ENCODE measurements at regions not wholly inside any gene's neighbourhood (a gene's known extent, or its start where the extent isn't known, plus 50 kb on each side); places are given as distances from the start of the nearest gene placed in this dataset.
A peak's percentile ranks its signal among the peaks of the same experiment; 100 is the strongest.

DNA sequence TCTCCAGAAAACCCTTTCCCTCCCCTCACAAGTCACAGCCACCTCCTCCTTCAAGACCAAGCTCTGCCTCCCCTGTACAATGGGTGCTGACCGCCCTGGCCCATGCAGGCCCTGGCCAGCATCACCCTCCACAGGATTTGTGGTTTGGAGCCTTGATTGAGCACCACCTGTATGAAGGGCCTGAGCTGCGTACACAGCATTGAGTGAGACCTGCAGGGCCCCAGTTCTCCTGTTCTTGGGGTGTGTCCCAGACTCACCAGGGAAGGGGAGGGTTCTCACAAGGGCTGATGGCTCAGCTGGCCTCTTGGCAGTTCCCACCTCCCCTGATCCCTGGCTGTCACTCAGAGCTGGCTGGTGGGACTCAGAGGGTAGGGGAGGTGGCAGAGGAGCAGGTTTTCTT, 63.7 kb upstream of the IER5L start:
- H3K9ac ChIP-seq (ENCODE audit: low read depth, low read length): no peak overlapping the region
- peaks cover 19% of the 10 kb centered on the region; the same call in 1 of the 2 replicates for H3K4me1 ChIP-seq (ENCODE audit: insufficient read depth, low read length)
- H3K9me3 ChIP-seq (ENCODE audit: control insufficient read depth, insufficient read depth, low read length): no peaks in the 10 kb centered on the region
- H3K36me3 ChIP-seq (ENCODE audit: insufficient read depth, low read length): no peaks in the 10 kb centered on the region

DNA sequence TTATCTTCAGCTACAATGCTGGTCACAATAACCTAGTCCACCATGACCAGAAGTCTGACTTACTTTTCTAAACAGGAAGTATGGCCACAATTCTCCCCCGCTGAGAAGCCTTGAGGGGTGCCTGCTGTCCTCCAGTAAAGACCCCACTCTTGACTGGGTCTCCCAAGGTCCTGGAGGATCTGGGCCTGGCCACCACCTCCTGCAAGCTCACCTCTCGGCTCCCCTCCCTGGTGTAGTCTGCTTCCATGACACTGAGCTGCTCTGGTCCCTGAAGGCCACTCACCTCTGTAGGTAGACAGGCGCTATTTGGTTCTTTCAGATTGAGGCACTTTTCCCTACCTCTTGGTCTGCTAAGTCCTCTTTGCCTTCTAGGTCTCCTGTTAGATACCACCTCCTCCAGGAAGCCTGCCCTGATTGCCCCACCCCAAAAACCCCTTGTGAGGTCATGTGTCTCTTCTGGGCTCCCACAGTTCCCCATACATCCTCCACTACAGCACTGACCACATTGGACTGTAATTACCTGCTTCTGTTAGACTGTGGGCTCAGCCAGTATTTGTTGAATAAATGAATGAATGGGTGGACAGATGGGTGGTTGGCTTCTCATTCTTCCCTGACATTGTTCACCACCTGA, 62.6 kb upstream of the IER5L start:
- Histone ChIP-seq H3K36me3 (ENCODE audit: insufficient read depth, low read length) (no peaks in the 10 kb centered on the region), H3K4me1 (ENCODE audit: insufficient read depth, low read length) (peaks cover 19% of the 10 kb centered on the region; the same call in 1 of the 2 replicates), H3K9me3 (ENCODE audit: control insufficient read depth, insufficient read depth, low read length) (no peaks in the 10 kb centered on the region), H3K9ac (ENCODE audit: low read depth, low read length) (no peak overlapping the region)

DNA sequence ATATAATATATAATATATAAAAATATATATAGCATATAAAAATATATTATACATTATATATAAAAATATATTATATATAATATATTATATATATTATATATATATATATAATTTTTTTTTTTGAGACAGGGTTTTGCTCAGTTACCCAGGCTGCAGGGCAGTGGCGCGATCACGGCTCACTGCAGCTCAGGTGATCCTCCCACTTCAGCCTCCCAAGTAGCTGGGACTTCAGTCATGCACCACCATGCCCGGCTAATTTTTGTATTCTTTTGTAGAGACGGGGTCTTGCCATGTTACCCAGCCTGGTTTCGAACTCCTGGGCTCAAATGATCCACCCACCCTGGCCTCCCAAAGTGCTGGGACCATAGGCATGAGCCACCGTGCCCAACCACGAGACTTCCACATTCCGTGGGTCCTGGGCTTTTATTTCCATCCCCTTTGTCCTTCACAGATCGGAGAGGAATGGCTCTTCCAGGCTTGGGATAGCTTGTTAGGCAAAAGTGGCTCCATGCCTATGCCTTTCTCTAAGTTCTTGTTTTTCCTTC, 62.0 kb upstream of the IER5L start:
- Histone ChIP-seq H3K9me3 (ENCODE audit: control insufficient read depth, insufficient read depth, low read length) (no peaks in the 10 kb centered on the region), H3K9ac (ENCODE audit: low read depth, low read length) (no peak overlapping the region), H3K36me3 (ENCODE audit: insufficient read depth, low read length) (no peaks in the 10 kb centered on the region), H3K4me1 (ENCODE audit: insufficient read depth, low read length) (peaks cover 17% of the 10 kb centered on the region; the same call in 1 of the 2 replicates)

DNA sequence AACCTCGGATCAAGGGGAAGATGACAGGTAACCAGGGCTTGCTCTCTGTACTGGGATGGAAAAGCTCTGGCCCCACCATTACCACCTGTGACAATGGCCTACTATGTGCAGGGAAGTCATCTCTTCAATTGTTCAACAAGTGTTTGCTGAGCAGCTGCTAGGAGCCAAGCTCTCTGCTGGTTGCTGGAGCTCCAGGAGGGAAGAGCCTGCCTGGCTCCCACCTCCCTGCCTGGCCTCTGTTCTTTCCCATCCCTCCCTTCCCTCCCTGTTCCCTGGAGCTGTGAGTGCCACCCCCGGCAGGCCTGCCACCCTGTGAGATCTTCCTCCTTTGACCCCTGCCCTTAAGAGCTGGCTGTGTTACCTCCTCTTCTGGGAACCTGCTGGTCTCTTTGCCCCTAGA, 59.7 kb upstream of the IER5L start:
- H3K9ac ChIP-seq (ENCODE audit: low read depth, low read length): no peak overlapping the region
- no peaks in the 10 kb centered on the region for H3K9me3 ChIP-seq (ENCODE audit: control insufficient read depth, insufficient read depth, low read length)
- H3K4me1 ChIP-seq (ENCODE audit: insufficient read depth, low read length): peaks cover 11% of the 10 kb centered on the region; the same call in 1 of the 2 replicates
- H3K36me3 ChIP-seq (ENCODE audit: insufficient read depth, low read length): no peaks in the 10 kb centered on the region

DNA sequence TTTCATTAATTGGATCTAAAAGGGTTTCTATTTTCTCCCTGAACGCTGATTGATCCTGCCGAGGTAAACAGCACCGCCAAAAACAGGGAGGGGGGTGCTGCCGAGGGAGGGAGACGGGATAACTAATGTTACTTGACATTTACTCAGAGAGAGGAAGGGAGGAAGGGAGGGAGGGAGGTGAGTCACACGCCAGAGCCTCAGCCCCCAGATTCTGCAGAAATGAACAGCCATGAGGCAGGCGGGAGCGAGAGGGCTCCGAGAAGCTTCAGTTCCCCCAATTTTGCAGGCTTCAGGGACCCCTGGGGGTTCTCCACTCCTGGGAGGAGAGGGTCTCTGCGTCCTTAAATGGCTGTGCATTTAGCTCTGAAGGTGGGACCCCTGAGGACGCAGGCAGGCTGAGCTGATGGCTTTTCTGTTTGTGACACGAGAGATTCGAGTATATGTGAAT, 59.1 kb upstream of the IER5L start:
- no peaks in the 10 kb centered on the region for H3K9me3 ChIP-seq (ENCODE audit: control insufficient read depth, insufficient read depth, low read length)
- H3K4me1 ChIP-seq (ENCODE audit: insufficient read depth, low read length): peaks cover 11% of the 10 kb centered on the region; the same call in 1 of the 2 replicates
- peak overlapping the region; percentile 41 for H3K9ac ChIP-seq (ENCODE audit: low read depth, low read length)
- no peaks in the 10 kb centered on the region for H3K36me3 ChIP-seq (ENCODE audit: insufficient read depth, low read length)

DNA sequence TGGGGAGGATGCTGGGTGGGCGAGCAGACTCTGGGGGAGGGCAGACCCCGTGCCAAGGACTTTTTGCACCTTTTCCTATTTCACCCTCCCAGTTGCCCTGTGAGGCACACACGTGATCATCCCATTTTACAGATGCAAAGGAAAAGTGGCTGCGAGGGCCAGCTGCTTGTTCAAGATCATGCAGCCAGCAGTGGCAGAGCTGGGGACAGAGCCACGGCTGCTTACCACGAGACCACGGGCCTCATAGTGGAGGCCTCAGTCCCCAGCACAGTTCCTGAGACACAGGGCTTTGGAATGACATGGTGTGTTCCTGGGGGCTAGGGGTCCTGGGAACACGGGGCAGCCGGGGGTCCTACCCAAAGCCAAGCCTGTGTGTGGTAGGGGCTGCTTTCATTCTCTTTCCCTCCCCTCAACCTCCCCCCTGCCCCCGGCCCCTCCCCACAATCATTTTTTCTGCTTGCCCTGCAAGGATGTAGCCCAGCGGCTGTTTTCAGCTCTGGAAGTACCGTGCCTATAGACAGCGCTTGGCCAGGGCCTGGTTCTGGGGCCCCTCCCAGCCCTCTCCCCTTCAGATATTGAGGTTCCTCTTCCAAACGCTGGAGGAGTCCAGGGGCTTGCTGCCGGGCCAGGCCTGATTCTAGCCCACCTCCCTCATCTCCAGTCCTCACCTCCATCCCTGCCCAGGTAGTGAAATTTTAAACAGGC, 58.5 kb upstream of the IER5L start:
- Histone ChIP-seq H3K36me3 (ENCODE audit: insufficient read depth, low read length) (no peaks in the 10 kb centered on the region), H3K4me1 (ENCODE audit: insufficient read depth, low read length) (peaks cover 11% of the 10 kb centered on the region; the same call in 1 of the 2 replicates), H3K9me3 (ENCODE audit: control insufficient read depth, insufficient read depth, low read length) (no peaks in the 10 kb centered on the region), H3K9ac (ENCODE audit: low read depth, low read length) (no peak overlapping the region; the same call in 1 of the 2 replicates)

DNA sequence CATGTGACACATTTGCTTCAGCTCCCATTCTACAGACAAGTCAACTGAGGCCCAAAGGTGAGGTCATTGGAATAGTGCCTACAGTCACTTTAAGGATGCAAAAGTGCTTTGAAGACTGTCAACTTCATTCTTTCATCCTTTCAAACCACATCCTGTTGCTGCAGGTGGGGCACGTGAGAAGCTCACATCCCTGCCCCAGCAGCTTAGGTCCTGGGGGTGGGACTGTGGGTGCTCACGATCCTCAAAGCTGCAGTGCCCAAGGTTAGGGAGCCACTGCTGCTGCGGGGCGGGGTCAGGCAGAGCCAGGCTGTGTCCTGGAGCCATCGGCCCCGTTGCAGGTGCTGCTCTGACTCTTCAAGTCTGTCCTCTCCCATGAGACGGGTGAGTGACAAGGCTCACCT, 57.9 kb upstream of the IER5L start:
- Histone ChIP-seq H3K9ac (ENCODE audit: low read depth, low read length) (no peak overlapping the region), H3K36me3 (ENCODE audit: insufficient read depth, low read length) (no peaks in the 10 kb centered on the region), H3K9me3 (ENCODE audit: control insufficient read depth, insufficient read depth, low read length) (no peaks in the 10 kb centered on the region), H3K4me1 (ENCODE audit: insufficient read depth, low read length) (peaks cover 11% of the 10 kb centered on the region; the same call in 1 of the 2 replicates)

DNA sequence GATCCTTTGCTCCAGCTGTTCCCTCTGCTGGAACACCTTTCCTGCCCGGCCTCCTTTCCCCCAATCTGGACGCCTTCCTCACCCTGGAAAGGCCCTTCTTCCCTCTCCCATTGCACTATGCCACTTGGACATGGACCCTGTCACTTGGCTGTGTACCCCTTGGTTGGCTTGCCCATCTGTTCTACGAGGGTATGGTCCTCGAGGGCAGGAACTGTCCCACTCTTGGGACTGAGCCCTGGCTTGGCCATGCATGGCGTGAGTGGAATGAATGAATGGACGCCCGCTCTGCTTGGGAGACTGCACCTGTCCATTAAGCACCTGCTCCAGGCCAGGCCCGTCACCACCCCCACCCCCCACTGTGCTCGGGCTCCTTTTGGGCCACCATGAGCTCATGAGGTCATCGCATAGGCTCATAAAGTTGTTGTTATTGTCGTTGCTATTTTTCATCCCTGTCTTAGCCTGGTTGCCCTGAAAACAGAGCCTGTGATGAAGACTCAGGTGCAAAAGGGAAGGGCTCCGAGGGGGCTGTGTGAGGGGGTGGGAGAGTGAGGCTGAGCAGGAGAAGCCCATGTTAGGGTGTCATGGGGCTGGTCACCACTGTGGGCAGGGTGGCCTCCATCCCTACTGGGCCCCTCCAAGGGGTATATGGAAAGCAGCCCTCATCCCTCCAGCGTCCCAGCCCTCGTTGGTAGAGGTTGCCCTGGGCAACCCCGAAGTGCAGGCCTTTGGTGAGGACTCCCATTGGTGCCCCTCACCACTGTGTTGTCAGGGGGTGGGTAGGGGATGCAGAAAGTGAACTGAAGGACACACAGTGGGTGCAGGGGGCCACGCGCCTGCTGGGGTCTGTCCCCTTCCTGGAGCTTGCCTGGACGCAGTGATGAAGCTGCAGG, 57.2 kb upstream of the IER5L start:
- Histone ChIP-seq H3K9me3 (ENCODE audit: control insufficient read depth, insufficient read depth, low read length) (no peaks in the 10 kb centered on the region), H3K4me1 (ENCODE audit: insufficient read depth, low read length) (peaks cover 11% of the 10 kb centered on the region; the same call in 1 of the 2 replicates), H3K9ac (ENCODE audit: low read depth, low read length) (no peak overlapping the region), H3K36me3 (ENCODE audit: insufficient read depth, low read length) (no peaks in the 10 kb centered on the region)

DNA sequence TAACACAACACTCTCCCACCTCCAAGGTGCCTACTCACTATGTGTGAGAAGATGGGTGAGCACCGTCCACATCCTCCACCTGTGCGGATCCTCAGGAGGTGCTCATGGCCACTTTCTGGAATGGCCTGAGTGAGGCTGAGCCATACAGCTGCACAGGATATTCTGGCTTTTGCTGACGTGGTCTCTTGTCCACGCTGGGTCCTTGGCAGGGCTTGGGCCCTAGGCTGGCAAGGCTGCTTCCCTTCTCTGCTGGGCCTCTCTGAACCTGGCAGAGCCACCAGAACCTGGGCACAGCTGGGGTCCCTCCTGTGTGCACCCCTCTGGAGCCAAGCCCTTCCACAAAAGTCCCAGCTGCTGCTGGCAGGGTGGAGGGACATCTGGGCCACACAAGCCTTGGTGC, 56.4 kb upstream of the IER5L start:
- no peak overlapping the region for H3K9ac ChIP-seq (ENCODE audit: low read depth, low read length)
- no peaks in the 10 kb centered on the region for H3K36me3 ChIP-seq (ENCODE audit: insufficient read depth, low read length)
- peaks cover 14% of the 10 kb centered on the region; the same call in 1 of the 2 replicates for H3K4me1 ChIP-seq (ENCODE audit: insufficient read depth, low read length)
- no peaks in the 10 kb centered on the region for H3K9me3 ChIP-seq (ENCODE audit: control insufficient read depth, insufficient read depth, low read length)

DNA sequence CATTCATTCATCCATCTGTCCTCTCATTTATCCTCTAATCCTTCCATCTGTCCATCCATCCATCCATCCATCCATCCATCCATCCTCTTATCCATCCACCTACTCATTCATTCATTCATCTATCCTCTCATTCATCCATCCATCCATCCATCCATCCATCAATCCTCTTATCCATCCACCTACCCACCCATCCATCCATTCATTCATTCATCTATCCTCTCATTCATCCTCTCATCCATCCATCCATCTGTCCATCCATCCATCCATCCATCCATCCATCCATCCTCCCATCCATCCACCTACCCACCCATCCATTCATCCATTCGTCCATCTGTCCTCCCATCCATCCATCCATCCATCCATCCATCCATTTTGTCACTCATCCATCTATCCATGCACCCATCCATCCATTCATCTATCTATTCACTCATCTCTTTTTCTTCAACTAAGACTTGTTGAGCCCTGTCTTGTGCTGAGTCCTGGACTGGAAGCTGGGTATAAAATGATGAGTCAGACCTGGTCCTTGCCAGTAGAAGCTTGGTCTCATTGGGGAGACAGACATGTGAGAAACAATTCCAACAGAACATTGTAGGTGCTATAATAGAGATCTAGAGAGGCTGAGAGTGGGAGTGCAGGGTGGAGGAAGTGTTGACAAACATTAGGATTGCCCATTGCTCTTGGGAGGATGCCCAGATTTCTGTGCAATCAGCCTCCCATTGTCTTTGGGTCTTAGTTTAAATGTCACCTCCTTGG, 55.0 kb upstream of the IER5L start:
- Histone ChIP-seq H3K9me3 (ENCODE audit: control insufficient read depth, insufficient read depth, low read length) (no peaks in the 10 kb centered on the region), H3K9ac (ENCODE audit: low read depth, low read length) (no peak overlapping the region), H3K36me3 (ENCODE audit: insufficient read depth, low read length) (no peaks in the 10 kb centered on the region), H3K4me1 (ENCODE audit: insufficient read depth, low read length) (peaks cover 15% of the 10 kb centered on the region; the same call in 1 of the 2 replicates)

DNA sequence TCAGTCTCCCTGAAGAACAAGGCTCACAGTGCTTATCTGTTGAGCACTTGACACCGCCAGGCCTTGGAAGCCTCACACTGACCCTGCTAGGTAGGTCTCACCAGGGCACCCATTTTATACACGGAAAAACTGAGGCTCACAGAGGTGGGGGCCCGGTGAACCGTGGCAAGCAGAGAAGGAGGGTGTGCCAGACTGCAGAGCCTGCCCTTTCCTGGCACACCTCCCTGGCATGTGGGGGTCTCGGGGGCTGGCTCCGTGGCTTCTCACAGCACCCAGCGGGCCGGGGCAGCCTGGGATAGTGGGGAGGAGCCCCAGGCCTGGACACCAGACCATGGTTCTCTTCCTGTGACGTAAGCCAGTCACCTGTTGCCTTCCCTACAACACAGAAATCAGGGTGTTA, 53.7 kb upstream of the IER5L start:
- H3K36me3 ChIP-seq (ENCODE audit: insufficient read depth, low read length): no peaks in the 10 kb centered on the region
- peaks cover 5% of the 10 kb centered on the region; the same call in 1 of the 2 replicates for H3K4me1 ChIP-seq (ENCODE audit: insufficient read depth, low read length)
- no peak overlapping the region for H3K9ac ChIP-seq (ENCODE audit: low read depth, low read length)
- no peaks in the 10 kb centered on the region for H3K9me3 ChIP-seq (ENCODE audit: control insufficient read depth, insufficient read depth, low read length)

DNA sequence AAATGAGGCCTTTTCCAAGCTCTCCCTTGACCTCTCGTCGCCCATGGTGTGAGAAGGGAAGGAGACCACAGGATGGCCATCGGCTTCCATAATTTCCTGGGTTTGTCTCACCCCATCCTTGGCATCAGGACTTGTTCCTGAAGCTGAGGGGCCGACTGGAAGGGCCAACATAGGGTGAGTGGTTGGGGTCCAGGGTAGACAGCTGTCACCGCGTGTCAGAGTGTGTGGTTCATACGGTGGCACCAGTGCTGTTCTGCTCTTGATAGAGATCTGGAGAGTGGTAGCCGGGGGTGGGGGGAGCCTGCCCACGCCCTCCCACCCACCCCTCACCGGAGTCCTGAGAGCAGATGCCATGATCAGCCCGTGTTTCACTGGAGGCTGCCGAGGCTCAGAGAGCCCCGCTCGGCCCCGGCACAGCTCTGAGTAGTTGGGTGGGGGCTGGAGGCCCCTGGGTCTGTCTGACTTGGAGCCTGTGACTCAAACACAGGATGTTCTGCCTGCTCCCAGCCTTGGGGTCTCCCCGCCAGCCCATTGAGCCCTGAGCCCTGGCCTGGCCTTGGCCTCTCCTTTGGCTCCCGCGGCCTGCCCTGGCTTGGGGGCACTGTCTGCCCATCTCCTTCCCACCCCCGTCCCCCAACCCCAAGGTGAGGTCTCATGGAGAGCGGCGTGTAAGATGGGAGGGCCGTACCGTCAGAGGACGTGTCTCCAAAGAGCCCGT, 53.1 kb upstream of the IER5L start:
- H3K9me3 ChIP-seq (ENCODE audit: control insufficient read depth, insufficient read depth, low read length): no peaks in the 10 kb centered on the region
- peaks cover 6% of the 10 kb centered on the region; the same call in 1 of the 2 replicates for H3K4me1 ChIP-seq (ENCODE audit: insufficient read depth, low read length)
- no peaks in the 10 kb centered on the region for H3K36me3 ChIP-seq (ENCODE audit: insufficient read depth, low read length)
- H3K9ac ChIP-seq (ENCODE audit: low read depth, low read length): no peak overlapping the region

DNA sequence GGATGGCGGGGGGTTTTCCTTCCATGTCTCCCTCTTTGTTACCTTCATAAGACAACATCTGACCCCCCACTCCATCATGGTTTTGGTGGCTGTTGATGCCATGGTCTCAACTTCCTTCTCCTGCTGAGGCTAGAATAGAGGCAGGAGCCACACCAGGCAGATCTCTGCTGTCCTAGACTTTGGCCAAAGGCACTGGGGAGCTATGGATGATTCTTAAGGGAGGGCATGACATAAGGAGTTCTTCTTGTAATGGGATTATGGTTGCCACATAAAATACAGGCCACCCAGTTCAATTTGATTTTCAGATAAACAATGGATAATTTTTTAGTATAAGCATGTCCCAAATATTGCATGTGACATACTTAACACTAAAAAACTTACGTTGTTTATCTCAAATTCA, 52.2 kb upstream of the IER5L start:
- H3K9me3 ChIP-seq (ENCODE audit: control insufficient read depth, insufficient read depth, low read length): no peaks in the 10 kb centered on the region
- H3K36me3 ChIP-seq (ENCODE audit: insufficient read depth, low read length): no peaks in the 10 kb centered on the region
- no peak overlapping the region for H3K9ac ChIP-seq (ENCODE audit: low read depth, low read length)
- peaks cover 11% of the 10 kb centered on the region; the same call in 1 of the 2 replicates for H3K4me1 ChIP-seq (ENCODE audit: insufficient read depth, low read length)

All from ES-I3 (cell line).